GM18517 (cell line): ENCODE measurements at regions not wholly inside any gene's neighbourhood (a gene's known extent, or its start where the extent isn't known, plus 50 kb on each side); places are given as distances from the start of the nearest gene placed in this dataset.

ENCODE experiments used
- ATAC-seq: cut with Tn5 transposase; IDR thresholded peaks from one replicate; pipeline ENCODE4 v1.9.1; 2021; ENCODE audit warnings: mild to moderate bottlenecking, moderate library complexity; ENCODE audit not compliant: unreplicated experiment

DNA sequence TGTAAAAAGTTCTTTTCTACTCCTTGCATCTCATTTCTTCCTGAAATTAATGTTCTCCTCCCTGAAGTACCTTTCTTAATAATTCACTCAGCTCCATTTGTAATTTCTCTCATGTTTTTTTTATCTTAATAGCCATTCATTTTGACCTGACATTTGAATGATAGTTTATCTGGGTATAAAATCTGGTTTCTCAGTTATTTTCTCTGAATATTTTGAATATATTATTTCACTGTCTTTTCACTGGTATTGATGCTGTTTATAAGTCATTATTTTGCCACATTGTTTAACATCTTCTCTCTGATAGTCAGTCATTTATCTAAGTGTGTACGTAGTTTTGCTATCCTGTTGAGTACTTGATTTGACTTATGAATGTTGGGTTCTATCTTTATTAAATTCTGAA is 68.8 kb upstream of the ARHGAP18 start:
- no peak for ATAC-seq

DNA sequence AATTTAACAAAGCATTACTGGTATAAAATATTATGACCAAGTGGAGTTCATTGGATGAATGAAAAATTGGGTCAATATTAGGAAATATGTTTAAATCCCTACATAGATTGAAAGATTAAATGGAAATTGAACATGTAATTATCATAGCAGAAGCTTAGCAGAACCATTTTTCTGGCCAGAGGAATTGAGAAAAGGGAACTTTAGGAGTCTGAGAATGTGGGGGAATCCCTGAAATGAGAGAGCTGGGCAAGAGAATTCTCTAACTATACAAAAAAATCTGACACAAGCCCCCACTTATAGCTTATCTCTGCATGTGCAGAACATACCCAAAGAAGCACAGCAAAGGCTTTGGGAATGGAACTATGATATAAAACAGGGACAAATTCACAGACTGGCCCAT is 67.4 kb upstream of the ARHGAP18 start:
- no peak for ATAC-seq

DNA sequence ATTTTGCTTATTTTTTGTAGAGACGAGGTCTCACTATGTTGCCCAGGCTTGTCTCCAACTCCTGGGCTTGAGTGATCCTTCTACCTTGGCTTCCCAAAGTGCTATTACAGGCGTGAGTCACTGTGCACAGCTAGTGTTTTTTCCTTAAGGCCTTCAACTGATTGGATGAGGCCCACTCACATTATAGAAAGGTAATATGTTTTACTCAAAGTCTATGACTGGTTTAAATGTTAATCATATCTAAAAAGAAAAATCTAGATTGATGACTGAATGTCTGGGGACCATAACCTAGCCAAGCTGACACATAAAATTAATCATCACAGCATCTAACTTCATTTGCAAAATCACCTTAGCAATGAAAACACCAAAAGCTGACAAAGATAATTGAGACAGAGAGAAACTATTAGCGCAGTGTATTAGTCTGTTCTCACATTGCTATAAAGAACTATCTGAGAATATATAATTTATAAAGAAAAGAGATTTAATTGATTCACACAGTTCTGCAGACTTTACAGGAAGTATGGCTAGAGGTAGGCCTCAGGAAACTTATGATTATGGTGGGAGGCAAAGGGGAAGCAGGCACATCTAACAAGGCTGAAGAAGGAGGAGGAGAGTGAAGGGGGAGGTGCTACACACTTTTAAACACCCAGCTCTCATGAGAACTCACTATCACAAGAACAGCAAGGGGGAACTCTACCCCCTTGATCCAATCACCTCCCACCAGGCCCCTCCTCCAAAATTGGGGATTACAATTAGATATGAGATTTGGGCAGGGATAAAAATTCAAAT is 66.8 kb upstream of the ARHGAP18 start:
- no peak for ATAC-seq

DNA sequence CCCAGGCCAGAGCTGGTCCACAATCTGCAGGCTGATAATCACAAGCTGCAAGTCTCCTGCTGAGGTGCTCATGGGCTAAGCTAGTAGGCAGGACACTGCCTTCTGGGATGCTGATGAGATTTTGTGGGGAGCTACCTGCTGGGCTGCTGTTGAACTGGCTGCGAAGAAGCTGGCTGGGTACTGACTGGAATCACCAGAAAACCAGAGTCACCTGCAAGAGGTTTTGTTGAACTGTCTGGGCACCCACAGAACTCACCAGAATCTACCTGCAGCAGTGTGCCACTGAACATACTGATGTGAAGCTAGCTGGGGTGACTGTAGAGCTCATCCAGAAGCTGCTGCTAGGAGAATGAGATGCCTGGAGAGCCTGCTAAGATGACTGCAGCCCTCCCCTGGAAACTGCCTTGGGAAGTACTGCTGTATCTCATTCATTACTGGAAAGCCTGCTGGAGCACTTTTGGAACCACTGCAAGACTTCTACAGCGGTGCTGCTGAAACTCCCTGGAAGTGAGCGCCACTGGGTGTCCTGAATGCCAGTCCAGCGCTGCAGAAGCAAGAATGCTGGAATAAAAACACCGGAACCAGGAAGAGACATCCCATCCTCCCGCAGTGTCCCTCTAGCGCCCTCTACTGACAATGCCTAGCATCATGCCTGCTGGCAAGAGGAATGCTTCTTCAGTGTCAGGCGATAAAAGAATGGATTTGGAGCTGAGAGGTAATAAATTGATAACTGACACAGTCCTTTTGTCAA is 64.9 kb upstream of the ARHGAP18 start:
- no peak for ATAC-seq

DNA sequence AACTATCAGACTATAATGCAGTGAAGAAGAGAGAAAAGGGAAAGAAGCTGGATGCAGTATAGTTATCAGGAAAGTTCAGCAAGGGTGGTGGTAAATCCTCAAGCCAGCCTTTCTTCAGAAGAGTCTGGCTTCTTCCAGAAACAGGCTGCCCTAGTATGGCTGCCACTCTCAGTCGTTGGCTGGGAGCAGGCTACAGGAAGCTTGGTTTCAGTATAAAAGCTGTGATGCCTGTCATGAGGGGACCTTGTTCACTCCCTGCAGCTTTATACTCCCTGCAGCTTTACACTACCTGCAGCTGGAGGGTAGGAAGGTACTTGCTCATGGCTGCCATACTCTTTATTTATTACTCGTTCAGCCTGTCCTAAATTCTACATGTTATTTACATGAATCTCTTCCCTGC is 63.3 kb upstream of the ARHGAP18 start:
- no peak for ATAC-seq

DNA sequence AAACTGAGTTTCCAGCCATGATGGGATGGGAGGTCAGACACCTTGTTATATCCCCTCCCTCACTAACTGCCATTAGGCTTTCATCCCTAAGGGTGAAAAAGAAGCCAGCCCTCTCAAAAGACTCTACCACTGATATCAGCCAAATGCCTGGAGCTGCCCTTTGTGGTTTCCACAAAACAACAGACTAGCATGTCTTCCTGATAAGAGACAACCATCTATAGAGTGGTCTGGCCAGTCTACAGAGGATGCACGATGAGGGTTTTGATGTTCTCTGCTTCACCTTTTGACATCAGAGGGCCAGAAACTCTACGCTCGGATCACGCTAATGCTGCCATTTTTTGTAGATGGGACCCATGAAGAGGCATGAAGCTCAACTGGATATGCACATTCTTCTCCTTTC is 61.7 kb upstream of the ARHGAP18 start:
- no peak for ATAC-seq

DNA sequence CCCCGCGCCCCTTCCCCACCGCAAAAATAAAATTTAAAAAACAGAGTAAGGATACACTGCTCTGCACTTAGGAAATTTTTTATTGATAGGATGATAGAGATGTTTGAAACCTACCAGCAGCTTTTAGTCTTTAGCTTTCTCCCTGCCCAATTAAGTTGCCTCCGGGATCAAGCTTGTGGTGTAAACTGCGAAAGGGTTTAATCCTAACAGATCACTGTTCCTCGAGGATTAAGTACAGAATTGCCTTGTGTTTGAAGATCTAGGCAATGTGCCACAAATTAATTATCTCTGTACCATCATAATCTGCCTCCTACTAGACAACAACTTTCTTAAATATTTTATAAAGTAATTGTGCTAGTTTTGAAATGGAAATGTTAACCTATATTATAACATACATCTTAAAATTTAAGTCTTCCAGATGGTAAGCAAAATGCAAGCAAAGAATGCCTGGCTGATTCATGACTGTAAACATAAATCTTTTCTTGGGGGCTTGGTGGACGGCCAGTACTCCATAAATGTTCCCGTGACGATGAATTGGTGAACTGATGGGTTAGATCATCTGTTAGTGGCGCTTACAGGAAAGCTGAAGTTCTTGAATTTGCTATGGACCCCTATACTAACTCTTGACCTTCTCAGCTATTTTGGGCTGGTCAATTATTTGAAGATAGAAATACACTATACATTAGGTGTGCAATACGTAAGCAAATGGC is 58.0 kb upstream of the ARHGAP18 start:
- no peak for ATAC-seq

DNA sequence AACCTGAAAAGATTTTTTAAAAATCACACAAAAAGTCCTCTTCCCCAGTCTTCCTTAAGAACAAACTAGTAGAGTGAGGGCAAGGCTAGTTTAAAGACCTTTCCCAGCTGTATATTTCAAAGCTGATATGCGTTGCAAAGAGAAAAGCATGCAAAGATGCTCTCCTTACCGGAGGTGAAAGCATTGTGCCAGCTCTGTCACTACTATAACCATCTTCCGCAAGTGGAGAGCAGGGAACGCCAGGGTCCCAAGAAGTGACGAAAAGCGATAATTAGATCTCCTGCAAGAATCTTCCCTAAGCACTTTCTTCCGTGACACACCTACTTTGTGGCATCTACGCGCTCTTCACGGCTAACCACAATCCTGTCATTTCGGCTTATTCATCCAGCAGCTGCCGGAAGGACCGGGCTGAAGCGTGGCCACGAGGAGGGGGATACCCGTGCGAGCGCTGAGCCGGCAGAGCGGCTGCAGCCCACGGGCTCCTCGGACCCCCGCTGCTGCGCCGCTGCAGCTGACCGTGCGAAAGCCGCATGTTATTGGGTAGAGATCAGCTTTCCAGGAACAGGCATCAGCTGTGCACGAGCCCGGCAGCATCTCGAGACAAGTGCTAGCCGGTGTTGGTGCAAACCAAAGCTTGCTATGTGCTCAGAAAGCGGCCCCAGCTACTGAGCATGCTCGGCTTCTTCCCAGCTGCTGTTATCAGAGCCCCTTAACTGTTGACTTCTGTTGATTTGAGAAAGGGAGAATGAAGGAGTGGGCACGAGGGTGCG is 57.2 kb upstream of the ARHGAP18 start:
- peak; percentile 90 for ATAC-seq

DNA sequence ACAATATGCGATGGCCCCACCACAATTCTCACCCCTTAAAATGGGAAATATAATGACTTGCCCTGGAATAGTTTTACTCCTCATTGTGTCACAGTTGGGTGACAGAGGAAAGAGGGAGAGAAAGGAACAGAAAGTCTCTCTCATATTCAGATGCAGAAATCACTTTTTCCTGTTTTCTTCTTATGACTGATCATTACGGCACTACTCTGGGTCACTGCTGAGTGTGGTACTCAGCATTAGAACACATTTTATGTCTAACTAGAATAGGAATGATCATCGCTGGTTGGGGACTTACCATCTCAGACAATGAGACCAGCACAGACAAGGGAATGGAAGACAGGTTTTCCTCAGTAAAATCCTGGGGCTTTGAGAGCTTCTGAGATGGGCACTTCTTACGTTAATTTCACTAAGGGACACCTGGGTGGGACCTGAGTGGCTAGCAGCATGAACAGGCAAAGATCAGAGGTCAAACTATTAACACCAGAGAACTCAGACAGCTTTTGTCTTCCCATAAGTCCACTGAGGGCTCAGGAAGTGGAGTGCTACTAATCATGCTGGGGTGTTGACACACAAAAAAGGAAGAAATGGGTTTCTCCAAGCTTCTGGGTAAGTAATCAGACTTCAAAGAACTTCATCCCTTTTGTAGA is 54.9 kb upstream of the ARHGAP18 start:
- no peak for ATAC-seq

DNA sequence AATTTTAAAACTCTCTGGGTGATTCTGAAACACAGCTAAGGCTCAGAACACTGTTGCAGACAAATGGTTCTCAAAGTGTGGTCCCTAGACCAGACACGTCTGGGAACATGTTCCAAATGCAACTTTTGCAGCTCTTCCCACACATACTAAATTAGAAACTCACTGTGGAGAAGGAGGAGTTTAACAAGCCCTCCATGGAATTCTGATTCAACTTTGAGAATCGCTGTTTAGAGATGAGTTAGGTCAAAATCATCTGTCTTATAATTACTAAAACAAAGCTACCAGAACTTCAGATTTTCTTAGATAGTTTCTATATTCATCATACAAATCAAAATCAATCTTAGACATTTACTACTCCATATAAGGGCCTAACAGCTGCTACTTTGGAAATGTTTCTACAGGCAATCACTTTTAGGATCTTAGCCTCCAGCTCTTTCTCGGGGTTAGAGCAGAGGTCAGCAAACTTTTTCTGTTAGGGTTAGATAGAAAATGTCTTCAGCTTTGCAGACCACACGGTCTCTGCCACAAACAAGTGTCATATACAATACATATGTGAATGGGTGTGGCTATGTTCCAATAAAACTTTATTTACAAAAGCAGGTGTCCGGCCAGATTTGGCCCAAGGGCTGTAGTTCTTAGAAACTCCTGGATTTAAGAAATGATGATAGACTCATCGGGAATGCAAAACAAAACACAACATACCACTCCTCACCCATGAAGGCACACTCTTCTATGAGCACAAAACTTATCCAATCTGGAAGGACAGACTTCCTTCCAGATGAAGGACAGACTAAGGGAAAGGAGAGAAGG is 50.0 kb upstream of the ARHGAP18 start:
- no peak for ATAC-seq
